GM20431 (cell line): ENCODE measurements at regions not wholly inside any gene's neighbourhood (a gene's known extent, or its start where the extent isn't known, plus 50 kb on each side); places are given as distances from the start of the nearest gene placed in this dataset.
"Not testable (repeated sequence)": the region's sequence is repeated elsewhere in the genome, so short reads cannot be mapped to it uniquely, and the experiment has no call there.

Experiments
- in situ Hi-C: fragments of 300-500 bp; cut with MseI, MboI; formaldehyde crosslinking; loops from one replicate; pipeline ENCODE4 v1.15.0; 2020; ENCODE audit warnings: low sequenced_read_pairs; ENCODE audit not compliant: unreplicated experiment

- in situ Hi-C loops = no loop called here
Observed at GRCh38 chr11:15675683-15676082, 561.0 kb downstream of the INSC start.

DNA sequence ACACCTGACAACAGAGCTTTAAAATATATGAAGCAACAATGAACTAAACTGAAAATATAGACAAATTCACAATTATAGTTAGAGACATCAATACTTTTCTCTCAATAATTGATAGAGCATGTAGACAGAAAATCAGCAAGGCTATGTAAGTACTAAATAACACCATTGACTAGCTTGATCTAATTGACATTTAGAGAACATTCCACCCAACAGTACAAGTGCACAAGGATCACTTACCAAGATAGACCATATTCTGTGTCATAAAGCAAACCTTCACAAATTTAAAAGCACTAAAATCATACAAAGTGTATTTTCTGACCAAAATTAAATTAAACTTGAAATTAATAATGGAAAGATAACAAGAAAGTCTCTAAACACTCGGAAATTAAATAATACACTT, 562.5 kb downstream of the INSC start:
- in situ Hi-C loops = no loop called here

DNA sequence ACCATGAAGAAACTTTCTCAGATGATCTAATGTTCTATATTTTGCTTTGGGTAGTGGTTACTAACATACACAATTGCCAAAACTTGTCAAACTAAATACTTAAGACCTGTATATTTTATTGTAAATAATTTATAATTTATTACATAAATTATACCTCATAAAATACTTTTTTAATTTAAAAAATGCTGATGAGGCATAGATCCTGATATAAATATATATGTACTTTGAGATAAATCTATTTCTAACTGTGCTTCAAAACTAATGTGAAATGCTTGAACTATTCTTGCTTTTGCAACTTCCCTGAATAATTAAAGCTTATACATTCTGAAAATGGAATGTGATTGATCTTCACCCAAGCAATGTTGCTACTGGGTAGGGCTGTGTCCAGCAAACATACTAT, 568.8 kb downstream of the INSC start:
- in situ Hi-C loops = no loop called here

GRCh38 chr11:15685306-15685705, 570.6 kb downstream of the INSC start:
- in situ Hi-C loops = no loop called here

GRCh38 chr11:15686259-15686658, 571.5 kb downstream of the INSC start:
- in situ Hi-C loops = not testable (repeated sequence)

- in situ Hi-C loops = no loop called here
Observed at GRCh38 chr11:15687342-15687741, 572.6 kb downstream of the INSC start.

GRCh38 chr11:15688351-15688792, 573.6 kb downstream of the INSC start:
- in situ Hi-C loops = no loop called here

DNA sequence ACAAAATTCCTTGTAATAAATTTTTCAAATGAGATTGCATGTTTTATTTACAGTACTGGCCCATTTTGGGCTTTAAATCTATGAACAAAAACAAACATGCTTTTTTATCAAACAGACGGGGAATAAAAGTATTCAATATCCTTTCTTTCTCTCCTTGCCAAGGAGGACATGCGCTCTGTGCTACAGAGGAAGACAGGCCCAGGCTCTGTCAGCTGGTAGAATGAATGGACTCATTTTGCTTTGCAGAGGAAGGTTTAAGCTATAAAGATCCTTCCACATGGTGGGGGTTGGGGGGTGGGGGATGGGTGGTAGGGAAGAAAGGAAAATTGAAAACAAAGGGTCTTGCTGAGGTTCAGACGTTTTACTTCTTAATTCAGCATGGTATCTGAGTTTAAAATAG, 575.6 kb downstream of the INSC start:
- in situ Hi-C loops = no loop called here

- in situ Hi-C loops = no loop called here
Observed at GRCh38 chr11:15692739-15693138, 578.0 kb downstream of the INSC start.

GRCh38 chr11:15695096-15695721, 580.5 kb downstream of the INSC start:
- in situ Hi-C loops = no loop called here

GRCh38 chr11:15696069-15696468, 581.3 kb downstream of the INSC start:
- in situ Hi-C loops = no loop called here

DNA sequence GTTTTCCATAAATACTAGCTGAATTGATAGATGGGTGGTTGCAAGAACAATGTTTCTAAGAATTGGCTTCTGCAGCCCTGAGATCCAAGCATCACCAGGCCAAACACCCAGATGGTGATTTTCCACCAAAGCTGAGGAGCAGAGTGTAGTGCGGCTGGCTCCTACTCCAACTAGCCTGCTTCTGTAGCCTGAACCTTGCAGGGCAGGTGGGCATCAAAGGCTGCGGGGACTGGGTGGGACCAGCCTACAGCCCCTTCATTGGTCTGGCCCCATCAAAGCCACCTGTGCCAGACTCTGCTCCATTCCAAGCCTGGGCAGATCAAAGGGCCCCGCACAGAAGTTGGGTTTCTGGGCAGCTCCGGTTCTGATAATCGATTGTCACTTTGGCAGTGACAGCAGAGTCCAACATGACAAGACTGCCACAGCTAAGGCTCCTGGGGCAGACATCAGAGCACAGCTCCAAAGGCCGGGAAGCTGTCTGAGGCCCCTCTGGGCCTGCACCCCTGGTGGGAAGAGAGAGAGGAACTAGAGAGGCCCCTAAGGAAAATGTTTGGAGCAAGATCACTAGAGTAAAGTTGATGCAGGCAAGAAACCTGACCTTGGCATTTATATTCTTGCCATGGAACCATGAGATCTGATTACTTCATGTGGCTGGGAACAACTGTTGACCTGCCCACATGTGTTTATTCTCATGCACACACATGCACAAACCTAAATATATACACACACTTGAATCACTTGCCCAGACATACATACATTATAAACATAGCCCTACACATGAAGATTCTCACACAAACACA, 582.9 kb downstream of the INSC start:
- in situ Hi-C loops = no loop called here

GRCh38 chr11:15698855-15699254, 584.1 kb downstream of the INSC start:
- in situ Hi-C loops = no loop called here

DNA sequence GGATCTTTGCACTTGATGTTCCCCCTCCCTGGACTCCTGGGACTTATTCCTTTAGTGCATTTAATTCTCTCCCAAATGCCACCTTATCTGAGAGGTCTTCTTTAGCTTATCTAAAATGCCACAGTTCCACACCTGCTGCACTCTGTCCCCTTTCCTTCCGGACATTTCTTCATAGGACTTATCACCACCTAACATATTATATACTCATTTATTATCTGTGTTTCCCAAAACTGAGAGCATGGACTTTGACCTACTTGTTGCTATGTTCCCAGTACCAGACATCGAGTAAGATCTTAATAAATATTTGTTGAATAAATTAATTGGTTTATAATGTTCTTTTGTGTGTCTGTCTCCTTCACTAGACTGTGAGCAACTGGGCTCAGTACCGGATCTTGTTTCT, 585.3 kb downstream of the INSC start:
- in situ Hi-C loops = no loop called here

- in situ Hi-C loops = no loop called here
Observed at GRCh38 chr11:15700456-15700855, 585.7 kb downstream of the INSC start.

GRCh38 chr11:15704064-15704463, 589.3 kb downstream of the INSC start:
- in situ Hi-C loops = no loop called here

DNA sequence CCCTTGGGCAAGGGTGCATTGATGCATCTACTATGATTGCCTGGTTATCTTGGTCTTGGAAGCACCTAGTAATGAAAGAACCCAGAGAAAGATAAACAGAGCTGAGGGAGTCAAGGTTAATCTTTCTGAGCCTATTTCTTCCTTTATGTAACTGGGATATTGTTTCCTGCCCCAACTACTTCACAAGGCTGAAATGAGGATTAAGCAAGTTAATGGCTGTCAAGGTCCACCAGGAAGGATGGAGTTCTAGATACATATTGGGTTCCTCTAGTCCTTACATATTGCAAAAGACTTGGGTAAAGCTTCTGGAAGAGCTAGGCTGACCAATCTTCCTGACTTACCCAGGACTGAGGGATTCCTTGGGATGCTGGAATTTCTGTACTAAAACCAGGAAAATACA, 589.8 kb downstream of the INSC start:
- in situ Hi-C loops = no loop called here

DNA sequence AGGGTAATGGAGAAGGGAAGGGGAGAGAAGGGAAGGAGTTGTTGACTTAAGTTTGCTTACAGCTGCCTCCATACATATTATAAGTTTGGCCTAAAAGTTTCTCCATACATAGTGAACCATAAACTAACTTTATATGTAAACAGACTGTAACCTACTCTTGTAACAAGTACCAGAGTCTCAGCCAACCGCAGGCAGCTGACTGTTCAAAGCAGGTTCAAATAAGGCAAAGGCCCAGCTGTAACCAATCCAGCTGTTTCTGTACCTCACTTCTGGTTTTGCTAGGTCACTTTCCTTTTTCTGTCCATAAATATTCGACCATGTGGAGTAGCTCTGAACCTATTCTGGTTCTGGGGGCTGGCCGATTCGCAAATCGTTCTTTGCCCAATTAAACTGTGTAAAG, 591.2 kb downstream of the INSC start:
- in situ Hi-C loops = no loop called here

- in situ Hi-C loops = no loop called here
Observed at GRCh38 chr11:15707194-15707593, 592.5 kb downstream of the INSC start.

DNA sequence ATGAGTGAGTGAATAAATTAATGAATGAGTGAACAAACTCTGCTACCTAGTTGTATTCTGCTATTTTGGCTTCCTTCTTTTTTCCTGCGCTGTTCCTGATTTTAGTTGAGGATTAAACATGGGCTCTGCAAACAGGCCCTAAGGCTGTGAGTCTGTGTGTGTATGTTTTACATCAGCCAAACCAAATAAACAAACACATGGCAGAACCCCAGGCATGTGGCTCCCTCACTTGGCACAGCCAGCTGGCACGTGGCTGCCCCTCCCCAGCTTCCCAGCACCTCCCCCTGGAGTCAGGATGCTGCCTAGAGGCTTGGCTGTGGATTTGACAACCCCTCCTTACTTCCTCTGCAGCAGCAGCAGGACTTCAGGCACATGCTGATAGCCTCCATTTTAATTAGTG, 593.2 kb downstream of the INSC start:
- in situ Hi-C loops = no loop called here

DNA sequence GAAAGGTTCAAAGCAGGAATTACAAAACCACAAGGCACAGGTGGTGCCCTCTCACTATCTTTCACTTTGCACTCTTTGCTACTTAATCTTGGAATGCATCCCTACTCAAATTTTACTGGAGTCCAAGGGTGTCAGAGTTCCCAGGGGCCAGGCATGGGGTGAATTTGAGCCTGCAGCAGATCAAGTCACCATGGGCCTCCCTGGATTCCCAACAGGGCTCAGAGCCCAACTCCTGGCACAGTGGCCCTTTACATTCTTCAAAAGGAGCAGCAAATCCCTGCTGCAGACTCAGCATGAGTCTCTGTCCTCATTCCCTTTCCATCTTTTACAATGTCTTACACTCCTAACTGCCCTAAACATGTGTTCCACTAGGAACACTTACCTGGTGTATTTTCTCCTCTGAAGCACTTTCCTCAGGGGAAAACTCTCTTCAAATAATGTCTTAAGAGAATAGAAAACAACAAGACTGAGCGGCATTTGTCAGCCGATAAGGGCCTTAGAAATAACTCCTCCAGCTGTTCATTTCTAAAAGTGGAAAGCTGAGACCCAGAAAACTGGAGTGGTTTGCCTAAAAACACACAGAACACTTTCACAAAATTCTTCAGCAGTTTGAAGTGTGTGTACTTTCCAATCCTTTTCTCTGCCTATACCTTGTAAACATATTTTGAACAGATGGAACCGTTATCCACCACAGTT, 596.0 kb downstream of the INSC start:
- in situ Hi-C loops = no loop called here
